T-helper 1 cell treated with Interleukin-12 subunit alpha and Interleukin-12 subunit beta and Interleukin-4 antibody, amounts not matched to agents 30 ng/mL and 1 ng/mL, for 36 hours (primary cell): ENCODE measurements at regions not wholly inside any gene's neighbourhood (a gene's known extent, or its start where the extent isn't known, plus 50 kb on each side); places are given as distances from the start of the nearest gene placed in this dataset.

ENCODE experiments used
- intact Hi-C: fragments of 100-400 bp; cut with micrococcal nuclease; formaldehyde crosslinking; loops from one replicate; pipeline ENCODE4 v1.15.1; 2024

DNA sequence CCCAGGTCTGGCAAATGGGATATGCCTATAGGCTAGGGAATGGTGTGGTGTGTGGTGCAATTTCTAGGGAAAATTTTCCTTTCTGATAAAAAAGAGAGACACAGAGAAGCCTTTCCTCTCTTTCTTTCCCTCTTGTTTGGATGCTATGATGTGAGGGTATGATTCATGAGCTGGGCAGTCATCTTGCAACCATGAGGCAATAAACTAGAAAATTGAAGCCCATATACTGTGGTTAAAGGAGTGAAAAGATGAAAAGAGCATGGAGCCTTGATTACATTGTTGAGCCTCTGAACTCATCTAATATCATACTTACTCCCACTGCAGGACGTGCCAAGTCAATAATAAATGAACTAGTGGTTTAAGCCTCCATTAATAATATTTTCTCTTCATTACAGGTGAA lies 215.6 kb downstream of the HAUS1 start:
- intact Hi-C loops, result no loop called here

DNA sequence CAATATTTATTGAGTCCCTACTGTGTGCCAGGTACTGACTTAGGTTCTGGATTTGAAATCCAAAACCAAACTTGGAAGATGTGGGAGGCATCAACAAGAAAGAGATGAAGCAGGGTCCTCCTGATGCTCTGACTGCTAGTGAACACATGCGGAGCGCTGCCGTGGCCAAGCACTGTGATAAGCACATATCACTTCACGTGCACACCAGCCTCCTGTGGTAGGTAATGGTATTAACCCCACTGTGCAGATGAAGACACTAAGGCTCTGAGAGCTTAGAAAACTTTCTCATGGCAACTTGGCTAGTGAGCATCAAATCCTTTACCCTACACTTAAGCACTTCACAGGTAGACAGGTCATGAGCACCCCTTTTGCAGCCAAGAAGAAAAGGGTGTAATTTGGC lies 216.1 kb downstream of the HAUS1 start:
- intact Hi-C loops, result no loop called here

DNA sequence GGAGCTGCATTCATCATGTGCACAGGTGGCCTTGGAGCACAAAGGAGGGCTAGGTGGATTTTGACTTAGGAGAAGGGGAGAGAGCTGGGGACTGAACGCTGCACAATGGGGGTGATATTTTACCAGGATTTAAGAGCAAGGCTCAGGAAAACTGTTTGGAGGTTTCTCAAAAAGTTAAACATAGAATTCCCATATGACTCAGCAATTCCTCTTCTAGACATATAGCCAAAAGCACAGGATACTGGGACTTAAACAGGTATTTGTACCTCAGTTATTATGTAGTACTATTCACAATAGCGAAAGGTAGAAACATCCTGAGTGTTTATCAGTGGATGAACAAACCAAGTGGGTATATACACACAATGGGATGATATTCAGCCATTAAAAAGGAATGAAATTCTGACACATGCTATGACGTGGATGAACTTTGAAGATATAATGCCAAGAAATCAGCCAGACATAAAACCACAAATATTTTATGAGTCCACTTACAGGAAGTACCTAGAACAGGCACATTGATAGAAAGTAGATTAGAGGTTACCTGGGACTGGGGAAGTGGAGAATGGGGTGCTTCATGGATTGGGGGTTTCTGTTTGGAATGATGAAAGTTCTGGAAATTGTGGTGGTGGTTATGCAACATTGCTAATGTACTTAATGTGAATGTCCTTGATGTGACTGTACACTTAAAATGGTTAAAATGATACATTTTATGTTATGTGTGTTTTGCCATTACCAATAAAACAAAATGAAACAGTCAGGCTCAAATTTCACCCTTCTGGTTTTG lies 216.9 kb downstream of the HAUS1 start:
- intact Hi-C loops, result no loop called here

DNA sequence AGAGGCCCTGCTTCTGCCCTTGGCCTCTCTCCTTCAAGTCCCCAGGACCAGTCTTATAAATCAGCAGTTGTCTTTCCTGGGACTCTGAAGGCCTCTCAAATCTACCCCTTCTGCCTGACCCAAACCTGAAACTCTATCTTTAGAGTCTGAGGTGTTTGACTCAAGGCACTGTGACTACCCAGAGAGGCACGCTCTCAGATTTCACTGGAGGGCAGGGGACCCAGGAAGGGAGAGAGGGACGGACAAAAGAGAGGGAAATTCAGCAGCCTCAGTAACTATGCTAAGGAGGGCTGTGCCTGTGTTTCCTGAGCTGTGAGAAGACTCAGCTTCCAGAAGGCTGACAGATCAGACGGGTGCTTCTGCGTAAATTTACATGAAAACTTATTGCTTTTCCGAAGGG lies 217.8 kb downstream of the HAUS1 start:
- intact Hi-C loops, result no loop called here

DNA sequence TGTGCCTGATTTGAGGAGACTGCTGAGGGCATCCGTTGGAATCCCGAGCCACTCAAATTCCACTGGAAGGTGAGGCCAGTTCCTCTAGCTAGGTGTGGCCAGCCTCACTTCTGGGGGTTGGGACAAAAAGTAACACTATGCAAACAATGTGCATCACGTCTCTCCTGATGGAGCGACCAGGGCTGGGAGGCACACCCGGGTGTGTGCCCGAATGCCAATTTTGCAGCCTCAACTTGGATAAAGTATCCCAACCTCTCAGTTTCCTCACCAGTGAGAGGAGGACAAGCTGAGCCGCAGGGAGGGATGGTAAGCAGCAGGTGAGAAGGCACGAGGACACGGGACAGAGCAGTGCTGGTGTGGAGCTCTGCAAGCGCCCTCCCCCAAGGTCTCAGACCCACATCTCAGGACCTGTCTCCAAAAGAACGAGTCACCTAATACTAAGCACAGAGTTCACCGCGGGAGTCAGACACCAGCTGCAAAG lies 218.3 kb downstream of the HAUS1 start:
- intact Hi-C loops, result no loop called here

DNA sequence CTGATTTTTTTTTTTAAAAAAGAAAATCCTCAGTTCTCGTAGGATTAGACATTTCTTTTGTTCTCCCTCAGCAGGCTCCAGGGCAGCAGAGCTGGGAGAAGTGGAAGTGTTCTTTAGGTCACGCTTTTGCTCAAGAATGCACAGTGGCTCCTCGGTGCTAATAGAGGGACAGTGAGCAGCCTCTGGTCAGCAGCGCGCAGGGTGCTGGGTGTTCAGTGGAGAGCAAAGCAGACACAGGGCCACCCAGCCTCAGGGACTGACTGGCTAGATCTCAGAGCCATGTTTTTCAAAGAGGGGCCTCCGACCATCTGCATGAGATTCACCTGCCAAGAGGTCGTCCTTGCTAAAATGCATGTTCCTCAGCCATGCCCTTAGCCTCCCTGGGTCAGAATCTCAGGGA lies 218.8 kb downstream of the HAUS1 start:
- intact Hi-C loops, result no loop called here

DNA sequence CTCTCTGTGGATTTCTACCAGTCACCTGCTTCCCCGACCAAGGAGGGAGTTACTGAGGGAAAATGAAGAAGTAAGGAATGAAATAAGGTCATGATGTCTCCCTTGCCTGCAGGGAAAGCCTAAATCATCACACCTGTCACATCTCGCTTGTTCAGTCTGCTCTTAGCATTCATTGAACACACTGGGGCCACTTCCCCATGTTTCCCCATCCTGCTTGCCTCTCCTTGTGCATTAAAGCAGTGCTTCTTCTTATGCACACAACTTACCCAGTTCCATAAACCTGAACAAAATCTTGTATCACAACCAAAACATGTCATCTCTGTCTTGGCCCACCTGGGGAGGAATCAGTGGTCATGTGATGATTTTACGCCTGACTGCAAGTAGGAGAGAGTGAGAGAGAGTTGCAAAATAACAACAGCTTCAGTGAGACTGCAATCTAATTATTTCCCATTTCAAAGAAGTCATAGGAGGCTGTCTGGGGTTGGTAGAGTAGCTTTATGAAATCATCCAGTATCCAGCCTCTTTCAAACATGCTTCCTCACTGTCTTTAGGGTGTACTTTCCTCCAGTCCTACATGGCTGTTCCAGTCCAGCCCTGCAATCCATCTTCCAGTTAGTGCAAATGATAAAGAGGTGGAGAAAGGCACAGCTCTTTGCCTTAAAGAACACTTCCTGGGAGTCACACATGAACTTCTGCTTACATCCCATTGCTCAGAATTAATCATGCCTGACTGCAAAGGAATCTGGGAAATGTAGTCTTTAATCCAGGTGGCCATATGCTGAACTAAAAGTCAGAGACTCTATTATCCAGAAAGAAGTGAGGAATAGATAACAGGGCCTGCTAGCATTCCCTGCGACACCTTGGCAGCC lies 220.1 kb downstream of the HAUS1 start:
- intact Hi-C loops, result no loop called here

DNA sequence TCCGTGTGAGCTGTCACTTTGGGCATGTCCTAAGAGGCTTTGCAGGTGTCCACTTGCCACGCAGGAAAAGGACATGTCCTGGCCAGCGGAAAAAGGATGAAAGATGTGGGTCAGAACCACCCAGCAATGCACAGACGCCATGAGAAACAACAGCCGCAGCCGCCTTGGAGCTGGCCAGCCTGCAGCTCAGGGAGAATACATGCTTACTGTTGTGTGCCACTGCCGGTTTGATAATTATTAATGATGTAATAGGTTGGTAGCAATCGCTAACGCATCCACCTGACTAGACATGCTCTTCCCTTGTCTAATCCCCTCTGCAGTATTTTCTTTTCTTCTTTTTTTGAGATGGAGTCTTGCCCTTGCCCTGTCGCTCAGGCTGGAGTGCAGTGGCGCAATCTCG lies 221.7 kb downstream of the HAUS1 start:
- intact Hi-C loops, result no loop called here

DNA sequence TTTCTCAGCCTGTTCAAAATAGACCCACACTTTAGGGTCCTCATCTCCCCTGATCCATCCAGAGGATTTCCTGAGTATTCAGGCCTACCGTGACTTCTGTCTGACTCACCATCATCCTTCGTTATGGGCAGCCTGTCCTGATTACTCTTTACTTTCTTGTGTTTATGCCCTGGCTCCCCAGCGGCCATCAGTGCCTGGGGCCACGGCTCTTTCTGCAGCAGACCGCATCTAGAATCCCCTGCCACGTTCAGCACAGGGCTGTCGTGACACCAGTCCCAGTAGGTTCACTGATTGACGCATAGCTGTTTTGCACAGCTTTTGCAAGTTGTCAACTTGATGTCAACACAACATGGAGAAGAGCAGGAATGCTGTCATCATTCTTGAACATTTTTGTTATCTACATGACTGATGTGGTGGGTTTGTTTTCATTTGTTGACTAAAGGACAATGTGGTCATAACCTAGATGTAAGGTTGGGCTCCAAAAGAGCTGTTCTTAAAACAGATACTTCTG lies 225.6 kb downstream of the HAUS1 start:
- intact Hi-C loops, result loop anchor here (5.0 kb wide), 3 partner anchors 47 to 172 kb away; no protein-coding TSS in a partner anchor

DNA sequence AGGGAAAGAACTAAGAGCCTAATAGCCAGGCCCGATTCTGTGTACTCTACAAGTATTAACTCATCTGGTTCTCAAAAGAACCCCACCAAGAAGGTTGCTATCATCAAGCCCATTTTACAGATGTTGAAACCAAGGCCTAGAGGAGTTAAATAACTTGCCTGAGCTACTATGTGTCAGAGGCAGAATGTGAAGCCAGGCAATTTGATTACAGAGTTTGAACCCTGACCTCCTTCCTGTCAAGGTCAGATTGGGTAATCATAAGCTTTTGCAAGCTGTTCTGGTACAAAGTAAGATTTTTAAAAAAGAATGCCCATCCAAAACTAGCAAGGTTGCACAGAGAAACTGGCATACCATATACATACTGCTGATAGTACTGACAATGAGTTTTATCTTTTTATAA lies 227.1 kb downstream of the HAUS1 start:
- intact Hi-C loops, result loop anchor here (5.0 kb wide), 3 partner anchors 49 to 174 kb away; no protein-coding TSS in a partner anchor

DNA sequence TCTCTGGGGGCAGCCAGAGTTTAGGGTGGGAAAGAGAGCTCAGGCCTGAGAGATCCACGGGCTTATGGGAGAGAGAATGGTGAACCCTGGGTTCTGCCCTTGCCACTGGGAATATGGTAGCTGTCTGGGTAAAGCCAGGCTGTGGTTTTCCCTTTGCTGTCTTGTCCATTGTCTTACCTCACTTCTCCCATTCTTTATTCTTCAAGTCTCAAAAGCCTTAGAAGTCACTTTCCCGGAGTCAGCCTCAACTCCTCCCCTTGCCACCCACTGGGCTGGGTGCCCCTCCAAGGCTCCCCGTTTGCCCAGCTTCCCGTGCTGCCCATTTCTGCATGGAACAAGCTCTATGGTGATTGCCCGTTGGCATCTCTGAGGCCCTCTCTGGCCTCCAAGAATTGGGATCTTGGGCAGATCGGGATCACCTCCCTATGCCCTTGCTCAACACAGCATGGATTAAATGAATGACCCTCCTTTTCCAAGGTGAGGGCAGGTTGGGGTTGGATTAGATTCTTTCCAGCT lies 228.2 kb downstream of the HAUS1 start:
- intact Hi-C loops, result loop anchor here (5.0 kb wide), 3 partner anchors 50 to 175 kb away; no protein-coding TSS in a partner anchor

DNA sequence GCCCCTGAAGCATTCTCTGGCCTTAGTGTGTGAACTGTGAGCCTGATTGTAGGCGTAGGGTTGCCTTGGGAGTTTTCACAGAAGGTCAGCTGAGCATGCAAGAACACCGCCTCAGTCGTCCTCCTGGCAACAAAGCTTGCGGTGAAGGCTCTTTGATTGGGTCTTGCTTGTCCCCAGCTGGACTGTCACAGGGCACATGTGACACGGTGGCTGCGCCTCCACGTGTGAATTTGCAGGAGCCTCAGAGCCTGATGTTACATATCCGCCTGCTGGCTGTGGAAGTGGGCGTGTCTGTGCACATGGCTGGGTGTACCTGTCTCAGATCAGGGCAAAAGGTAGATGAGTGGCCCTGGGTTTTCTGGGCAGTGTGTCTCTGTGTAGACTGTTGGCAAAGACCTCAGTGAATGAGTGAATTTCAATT lies 228.7 kb downstream of the HAUS1 start:
- intact Hi-C loops, result loop anchor here (5.0 kb wide), 3 partner anchors 51 to 176 kb away; no protein-coding TSS in a partner anchor

DNA sequence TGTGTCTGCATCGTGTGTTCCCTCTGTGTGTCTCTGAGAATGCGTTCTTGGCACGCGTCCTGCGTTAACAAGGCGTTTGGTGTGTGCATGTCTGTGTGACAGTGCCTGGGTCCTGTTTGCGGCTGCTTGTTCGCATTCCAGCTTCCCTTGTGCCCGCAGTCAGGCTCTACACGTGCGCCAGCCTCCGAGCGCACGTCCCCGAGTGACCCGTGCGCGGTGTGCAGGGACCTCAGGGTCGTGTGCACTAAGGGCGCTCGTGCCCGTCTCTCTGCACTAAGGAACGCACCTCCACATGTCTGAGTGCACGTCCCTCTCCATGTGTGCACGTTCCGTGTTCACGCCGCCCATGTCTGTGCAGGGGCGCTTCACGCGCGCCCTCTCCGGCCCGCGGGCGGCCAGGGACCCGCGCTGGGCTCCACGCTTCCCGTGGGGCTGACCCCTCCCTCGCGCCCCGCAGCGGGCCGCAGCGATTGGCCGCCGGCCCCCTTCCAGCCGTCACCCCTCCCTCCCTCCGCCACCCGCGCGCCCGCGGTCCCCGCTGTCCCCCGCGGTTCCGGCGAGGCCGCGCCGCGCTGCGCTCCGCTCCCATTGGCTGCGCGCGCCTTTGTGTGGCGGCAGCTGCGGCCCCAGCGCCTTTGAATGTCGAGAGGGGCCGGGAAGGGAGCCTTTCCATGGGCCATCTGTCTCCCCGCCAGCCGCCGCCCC lies 229.4 kb downstream of the HAUS1 start:
- intact Hi-C loops, result loop anchor here (2.0 to 5.0 kb wide), 4 partner anchors 51 to 176 kb away; no protein-coding TSS in a partner anchor

DNA sequence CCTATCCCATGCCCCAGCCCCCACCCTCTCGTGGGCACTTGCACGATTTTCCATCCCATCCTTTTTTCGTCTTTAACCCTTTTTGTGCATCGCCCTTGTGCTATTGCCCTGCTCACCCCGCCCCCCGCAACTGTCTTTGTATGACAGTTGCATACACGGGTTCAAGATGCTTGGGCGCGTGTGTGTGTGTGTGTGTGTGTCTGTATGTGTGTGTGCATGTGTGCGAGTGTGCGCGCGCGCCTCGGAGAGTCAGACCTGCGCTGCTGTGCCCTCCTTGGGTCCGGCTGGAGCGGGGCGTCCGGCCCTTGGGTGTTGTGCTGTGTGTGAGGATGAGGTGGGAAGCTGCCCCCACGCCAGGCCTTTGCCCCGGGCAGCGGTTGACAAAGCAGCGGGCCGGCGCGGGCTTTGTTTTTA lies 230.7 kb downstream of the HAUS1 start:
- intact Hi-C loops, result loop anchor here (2.0 to 5.0 kb wide), 5 partner anchors 53 to 648 kb away; no protein-coding TSS in a partner anchor

DNA sequence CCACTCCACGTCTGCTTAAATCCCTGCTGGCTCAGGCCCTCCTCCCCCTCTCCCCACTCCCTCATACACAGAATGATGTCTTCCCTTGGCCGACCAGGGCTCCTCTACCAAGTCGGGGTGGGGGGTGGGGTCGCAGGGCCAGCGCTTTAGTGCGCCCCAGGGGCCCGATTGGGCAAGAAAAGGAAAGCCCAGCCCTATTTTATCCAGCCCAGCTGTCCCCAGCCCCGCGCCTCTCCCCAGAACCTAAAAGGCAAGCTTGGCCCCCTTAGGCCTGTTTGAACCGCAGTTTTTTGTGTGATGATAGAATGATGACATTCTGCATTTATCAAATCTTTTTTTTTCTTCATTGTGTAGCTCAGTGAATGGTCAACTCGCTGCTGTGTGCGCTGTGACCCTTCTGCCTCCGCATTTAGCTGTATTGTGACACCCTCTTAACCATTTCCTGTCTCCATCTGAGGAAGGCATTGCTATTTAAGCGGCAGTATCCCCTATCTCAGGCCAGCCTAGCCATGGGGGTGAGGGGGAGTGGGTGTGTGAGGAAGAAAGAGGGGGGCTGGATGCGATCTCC lies 231.4 kb downstream of the HAUS1 start:
- intact Hi-C loops, result loop anchor here (1.0 to 5.0 kb wide), 3 partner anchors 9 to 648 kb away; no protein-coding TSS in a partner anchor

DNA sequence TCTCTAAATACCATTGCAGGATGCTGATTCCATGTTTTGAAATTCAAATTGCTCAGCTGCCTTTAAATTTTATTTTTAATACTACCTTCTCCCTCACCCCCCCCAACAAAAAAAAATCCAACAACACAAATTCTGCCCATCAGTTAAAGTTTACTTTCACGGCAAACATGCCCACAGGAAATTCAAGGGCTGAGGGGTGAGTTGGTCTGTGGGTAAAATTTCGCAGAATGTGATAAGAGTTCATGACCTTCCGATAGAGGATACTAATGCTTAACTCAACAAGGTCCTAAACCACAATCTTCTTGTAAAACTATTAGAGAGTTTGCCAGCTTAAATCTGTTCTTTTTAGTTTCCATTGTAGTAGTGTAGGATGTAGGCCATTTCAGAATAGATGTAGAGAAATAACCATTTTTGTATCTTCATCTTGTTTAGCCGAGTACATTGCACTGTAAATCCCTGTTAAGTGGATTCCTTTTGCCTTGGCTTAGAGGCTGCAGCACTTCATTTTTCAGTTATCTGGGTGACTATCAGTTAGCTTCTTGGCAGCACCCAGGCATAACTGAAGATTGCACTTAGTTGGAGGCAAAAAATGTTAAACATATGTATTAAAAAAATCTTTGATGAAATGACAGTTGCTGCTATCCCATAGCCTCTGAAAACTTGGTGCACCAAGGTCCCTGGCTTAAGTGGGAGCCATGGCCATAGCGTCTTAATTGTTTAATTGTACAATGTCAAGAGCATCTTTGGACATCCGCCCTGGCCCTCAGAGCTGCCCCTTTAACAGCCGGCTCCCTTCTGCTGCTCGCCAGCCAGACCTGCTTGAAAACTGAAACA lies 232.3 kb downstream of the HAUS1 start:
- intact Hi-C loops, result loop anchor here (1.0 to 5.0 kb wide), 2 partner anchors 8 to 649 kb away; no protein-coding TSS in a partner anchor

DNA sequence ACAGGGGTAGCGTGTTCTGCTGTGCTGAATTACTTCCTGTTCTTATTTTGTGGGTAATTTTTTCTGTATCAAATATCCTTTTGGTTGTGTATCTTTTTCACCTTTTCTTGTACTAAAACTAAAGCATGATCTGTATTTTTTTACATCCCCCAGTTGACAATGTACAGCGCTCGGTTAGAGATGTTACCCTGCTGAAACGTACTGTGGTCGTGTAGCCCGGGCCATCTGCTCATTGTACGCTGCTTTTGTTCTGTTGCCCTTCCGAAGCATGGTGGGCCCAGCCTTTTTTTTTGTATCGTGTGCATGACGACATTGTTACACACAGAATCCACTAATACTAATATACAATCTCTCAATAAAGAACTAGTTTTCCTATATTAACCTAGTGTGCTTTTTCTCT lies 233.1 kb downstream of the HAUS1 start:
- intact Hi-C loops, result loop anchor here (5.0 kb wide), 1 partner anchor 650 kb away; no protein-coding TSS in a partner anchor

DNA sequence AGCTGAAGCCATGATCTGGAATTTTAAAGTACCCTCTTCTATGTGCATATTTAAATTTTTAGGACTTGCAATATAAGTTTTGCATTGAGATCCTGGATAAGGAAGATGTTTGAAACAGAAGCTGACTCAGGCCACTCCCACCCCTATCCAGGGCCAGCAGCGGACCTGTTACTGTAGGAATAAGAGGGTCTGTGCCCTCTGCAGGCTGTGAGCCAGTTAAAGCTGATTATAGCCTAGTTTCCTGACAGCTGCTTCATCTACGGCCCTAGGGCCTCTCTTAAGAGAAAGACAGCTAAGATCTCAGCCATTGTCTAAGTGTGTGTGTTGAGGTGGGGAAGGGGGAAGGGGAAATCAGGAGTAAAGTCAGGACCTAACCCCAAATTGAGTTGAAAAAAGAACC lies 234.0 kb downstream of the HAUS1 start:
- intact Hi-C loops, result loop anchor here (2.0 to 5.0 kb wide), 2 partner anchors 163 to 651 kb away; a partner anchor contains a TSS

DNA sequence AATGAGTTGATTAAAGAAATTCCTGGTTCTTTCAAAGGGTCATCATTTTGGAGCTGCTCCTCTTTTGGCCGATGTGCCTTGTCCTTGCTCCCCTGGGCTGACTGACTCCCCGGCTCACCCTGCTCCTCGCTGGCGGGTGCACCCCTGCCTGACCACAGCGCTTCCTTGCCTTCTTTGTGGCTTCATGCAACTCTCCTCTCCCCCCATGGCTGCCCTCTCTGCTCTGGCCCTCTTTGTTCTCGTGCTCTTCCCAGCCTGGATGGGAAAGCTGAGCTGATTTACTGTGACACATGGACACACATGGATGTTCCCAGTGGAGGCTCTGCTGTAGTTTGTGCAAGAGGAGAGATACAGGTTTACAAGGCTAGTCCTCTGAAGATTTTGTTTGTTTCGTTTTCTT lies 234.6 kb downstream of the HAUS1 start:
- intact Hi-C loops, result loop anchor here (2.0 to 5.0 kb wide), 2 partner anchors 164 to 651 kb away; a partner anchor contains a TSS
